ENCODE measurements at regions not wholly inside any gene's neighbourhood (a gene's known extent, or its start where the extent isn't known, plus 50 kb on each side); places are given as distances from the start of the nearest gene placed in this dataset.

DNA sequence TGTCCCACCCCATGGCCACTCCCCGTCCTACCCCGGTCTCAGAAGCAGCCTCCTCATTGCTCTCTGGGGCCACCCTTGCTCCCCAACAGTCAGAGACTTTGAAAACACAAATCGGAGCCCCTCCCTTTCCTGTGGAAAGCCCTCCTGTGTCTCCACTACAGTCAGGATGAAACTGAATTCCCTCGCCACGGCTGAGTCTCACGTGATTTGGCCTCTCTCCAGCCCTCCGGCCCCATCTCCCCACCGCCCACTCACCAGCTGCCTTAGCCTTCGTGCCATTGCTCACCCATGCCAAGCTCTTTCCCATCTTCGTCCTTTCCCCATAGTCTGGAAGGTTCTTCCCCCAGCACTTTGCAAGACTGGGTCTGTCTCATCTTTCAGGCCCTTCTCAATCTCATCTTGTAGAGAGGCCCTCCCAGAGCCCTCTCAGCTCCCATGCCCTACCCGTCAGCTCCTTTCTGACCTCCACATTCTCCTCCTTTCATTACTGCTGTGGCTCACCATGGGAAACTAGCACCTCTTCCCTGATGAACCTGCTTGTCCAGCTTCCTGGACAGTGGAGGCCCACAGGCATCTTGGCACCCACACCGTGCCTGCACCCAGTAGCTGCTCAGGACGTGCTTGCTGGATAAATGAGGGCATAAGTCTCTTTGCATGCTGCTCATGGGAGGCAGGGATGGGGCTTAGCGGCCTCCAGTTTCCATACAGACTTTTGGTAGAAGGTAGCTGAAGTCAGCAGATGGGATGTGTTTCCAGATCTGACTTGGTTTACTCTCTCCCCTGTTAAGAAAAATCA is 126.4 kb upstream of the COL5A1 start:
- TF ChIP-seq TAF1 (IDR thresholded peaks at IDR 0.05; ENCODE audit: borderline replicate concordance, insufficient read depth, low read length), result no peak
- TF ChIP-seq POLR2AphosphoS5 (IDR thresholded peaks at IDR 0.05; ENCODE audit: low read depth, low read length), result no peak

Measured in PFSK-1 (cell line).